ENCODE measurements at regions not wholly inside any gene's neighbourhood (a gene's known extent, or its start where the extent isn't known, plus 50 kb on each side); places are given as distances from the start of the nearest gene placed in this dataset.

DNA sequence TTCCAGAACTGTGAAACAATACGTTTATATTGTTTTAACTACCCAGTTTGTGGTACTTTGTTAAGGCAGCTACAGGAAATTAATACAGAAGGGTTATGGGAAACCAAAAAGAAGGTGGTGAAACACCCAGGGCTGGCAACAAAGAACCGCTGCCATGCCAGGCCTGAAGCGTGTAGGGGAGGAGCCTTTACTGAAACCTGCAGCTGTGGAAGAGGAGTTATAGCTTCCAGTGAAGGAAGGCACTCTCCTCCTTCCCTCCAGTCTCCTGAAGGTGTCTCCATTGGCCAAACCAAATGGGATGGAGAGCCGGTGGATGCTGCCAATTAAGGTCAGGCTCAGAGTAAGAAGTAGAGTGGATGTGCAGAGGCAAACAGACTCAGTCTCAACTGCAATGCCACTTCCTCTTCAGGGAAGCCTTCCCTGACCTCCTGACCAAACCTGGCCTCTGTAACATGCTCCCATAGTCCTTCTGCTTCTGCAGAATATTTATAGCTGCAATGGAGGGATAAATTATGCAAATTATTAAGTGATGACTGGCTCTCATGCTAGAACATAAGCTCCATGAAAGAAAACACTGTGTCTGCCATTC lies 168.3 kb downstream of the DAD1 start:
- no peak overlapping the region for H3K4me3 ChIP-seq (ENCODE audit: low read depth, low read length)
- no peak for DNase-seq (ENCODE audit: low read depth)
- TF ChIP-seq, protein P1, sequence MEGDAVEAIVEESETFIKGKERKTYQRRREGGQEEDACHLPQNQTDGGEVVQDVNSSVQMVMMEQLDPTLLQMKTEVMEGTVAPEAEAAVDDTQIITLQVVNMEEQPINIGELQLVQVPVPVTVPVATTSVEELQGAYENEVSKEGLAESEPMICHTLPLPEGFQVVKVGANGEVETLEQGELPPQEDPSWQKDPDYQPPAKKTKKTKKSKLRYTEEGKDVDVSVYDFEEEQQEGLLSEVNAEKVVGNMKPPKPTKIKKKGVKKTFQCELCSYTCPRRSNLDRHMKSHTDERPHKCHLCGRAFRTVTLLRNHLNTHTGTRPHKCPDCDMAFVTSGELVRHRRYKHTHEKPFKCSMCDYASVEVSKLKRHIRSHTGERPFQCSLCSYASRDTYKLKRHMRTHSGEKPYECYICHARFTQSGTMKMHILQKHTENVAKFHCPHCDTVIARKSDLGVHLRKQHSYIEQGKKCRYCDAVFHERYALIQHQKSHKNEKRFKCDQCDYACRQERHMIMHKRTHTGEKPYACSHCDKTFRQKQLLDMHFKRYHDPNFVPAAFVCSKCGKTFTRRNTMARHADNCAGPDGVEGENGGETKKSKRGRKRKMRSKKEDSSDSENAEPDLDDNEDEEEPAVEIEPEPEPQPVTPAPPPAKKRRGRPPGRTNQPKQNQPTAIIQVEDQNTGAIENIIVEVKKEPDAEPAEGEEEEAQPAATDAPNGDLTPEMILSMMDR (IDR thresholded peaks at IDR 0.05; ENCODE audit: control insufficient read depth, extremely low read depth, insufficient read depth): no peak

DNA sequence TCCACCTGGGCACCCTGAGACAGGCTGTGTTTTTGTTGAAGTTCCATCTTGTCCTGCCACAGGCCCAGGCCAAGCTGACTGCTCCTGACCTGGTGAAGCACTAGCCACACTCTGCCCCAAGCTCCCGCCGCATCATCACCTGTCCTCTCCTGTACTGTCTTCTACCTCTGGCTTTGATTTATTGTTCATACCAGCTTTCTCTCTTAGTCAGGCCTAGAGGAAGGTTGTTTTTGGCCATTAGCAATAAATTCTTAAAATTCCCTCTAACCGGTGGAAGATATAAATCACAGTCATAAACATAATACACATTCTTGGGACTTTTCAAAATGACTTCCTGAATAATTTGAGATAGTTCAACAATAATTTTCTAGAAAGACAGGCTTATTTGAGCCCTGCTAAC lies 169.4 kb downstream of the DAD1 start:
- no peak for DNase-seq (ENCODE audit: low read depth)
- no peak overlapping the region for H3K4me3 ChIP-seq (ENCODE audit: low read depth, low read length)
- TF ChIP-seq, protein P1 (IDR thresholded peaks at IDR 0.05; ENCODE audit: control insufficient read depth, extremely low read depth, insufficient read depth): no peak

DNA sequence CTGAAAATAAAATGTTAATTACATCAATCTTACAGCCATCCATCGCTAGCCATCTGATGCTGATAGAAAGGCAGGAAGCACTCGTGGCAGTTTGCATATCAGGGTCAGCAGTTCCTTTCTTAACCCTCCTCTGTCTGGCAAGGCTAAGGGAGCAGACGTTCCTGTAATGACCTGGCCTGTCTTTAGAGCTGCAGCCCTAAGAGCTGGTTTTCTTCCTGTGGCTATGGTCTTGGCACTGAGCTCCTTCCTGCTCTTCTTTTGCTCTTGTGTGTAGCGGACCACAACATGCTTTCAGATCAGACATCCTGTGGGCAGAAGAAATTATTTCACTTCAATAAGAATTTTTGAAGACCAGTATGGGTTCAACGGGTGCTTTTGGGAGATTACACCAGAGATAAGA lies 170.4 kb downstream of the DAD1 start:
- DNase-seq (ENCODE audit: low read depth): no peak
- H3K4me3 ChIP-seq (ENCODE audit: low read depth, low read length): no peak overlapping the region
- TF ChIP-seq, protein P1 (IDR thresholded peaks at IDR 0.05; ENCODE audit: control insufficient read depth, extremely low read depth, insufficient read depth): no peak

DNA sequence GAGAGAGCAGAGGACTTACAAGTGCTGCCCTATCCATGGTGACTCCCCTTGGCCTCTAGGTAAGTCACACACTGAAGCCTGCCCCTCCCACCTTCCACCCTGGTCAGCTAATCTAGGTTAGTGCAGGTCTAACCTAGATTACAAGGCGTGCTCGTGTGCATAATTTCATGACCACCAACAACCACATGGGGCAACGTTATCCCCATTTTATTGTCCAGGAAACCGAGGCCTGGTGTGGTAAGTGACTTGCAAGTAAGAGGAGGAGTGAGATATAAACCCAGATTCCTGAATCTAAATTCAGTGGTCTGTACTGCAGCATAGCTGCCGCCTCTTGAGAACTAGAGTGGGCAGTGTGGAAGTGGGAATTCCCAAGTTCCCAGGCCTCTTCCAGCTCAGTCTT lies 171.1 kb downstream of the DAD1 start:
- DNase-seq (ENCODE audit: low read depth): no peak
- no peak overlapping the region for H3K4me3 ChIP-seq (ENCODE audit: low read depth, low read length)
- TF ChIP-seq, protein P1 (IDR thresholded peaks at IDR 0.05; ENCODE audit: control insufficient read depth, extremely low read depth, insufficient read depth): no peak

DNA sequence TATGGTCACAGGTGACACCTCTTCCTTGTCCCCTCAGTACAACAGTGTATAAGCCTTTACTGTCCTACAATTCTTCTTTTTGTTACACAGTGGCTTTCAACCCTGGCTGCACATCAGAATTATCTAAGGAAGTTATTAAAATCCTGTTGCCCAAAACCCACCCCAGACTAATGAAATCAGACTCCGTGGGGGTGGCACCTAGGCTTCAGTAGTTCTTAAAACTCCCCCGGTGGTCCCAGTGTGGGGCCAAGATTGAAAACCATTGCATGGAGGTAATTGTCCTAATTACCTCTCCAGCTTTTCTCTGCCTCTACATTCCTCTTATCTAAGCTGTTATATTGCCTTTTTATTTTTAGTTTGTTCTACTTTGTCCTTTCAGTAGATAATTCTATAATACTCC lies 172.8 kb downstream of the DAD1 start:
- no peak for DNase-seq (ENCODE audit: low read depth)
- TF ChIP-seq, protein P1 (IDR thresholded peaks at IDR 0.05; ENCODE audit: control insufficient read depth, extremely low read depth, insufficient read depth): no peak
- no peak overlapping the region for H3K4me3 ChIP-seq (ENCODE audit: low read depth, low read length)

DNA sequence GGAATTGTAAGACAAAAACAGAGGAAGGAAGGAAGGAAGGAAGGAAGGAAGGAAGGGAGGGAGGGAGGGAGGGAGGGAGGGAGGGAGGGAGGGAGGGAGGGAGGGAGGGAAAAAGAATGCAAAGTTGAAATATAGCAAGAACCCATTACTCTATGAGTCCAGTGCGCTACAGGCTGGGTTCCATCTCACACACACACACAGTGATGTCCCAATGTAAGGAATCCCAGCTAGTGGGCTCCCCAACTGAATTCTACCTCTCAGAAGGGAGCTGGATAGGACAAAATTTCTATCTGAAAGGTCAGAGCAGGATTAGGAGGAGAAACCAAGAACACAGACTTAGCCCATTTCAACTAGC lies 173.4 kb downstream of the DAD1 start:
- H3K4me3 ChIP-seq (ENCODE audit: low read depth, low read length): no peak overlapping the region
- TF ChIP-seq, protein P1 (IDR thresholded peaks at IDR 0.05; ENCODE audit: control insufficient read depth, extremely low read depth, insufficient read depth): no peak
- DNase-seq (ENCODE audit: low read depth): no peak

DNA sequence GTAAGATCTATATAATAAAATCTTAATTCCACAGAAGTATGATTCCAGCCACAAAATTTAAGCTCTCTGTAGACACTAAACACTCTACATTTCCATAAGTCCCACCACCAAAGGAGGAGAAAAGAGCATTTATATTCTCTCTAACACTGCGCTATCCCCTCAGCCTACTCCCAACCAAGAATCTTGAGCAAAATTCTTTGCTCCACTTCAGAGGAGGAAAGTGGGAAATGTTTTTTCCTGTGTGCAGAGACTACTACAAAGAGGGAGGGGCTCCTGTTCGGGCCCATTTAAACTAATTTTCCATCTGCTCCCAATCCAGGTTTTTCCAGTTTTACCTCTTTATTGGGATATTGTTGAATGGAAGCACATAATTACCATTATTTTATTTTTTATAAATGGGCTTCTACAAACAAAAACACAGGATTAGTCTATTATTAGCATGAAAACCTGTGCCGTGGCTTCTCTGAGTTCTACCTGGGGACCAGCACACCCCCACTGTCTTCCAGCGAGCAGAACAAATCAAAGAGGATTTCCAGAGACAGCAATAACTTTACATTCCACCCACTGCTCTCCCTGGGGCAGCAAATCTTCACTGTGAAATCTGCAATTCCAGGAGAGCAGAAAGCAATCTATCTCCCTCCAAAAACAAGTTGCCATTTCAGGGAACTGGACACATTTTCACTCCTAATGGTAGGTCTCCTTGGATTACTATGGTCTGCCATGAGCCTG lies 174.0 kb downstream of the DAD1 start:
- no peak for DNase-seq (ENCODE audit: low read depth)
- TF ChIP-seq, protein P1 (IDR thresholded peaks at IDR 0.05; ENCODE audit: control insufficient read depth, extremely low read depth, insufficient read depth): no peak
- H3K4me3 ChIP-seq (ENCODE audit: low read depth, low read length): no peak overlapping the region

Data from LNCaP clone FGC (cell line).